ENCODE measurements at regions not wholly inside any gene's neighbourhood (a gene's known extent, or its start where the extent isn't known, plus 50 kb on each side); places are given as distances from the start of the nearest gene placed in this dataset.

- no peaks in the 10 kb centered on the region for H3K27me3 ChIP-seq (replicated peaks; ENCODE audit: control insufficient read depth, insufficient read depth, low read length)
- Mint-ChIP-seq H3K4me1 (ENCODE audit: low read depth, unreplicated experiment) (no peaks in the 10 kb centered on the region), H3K27ac (ENCODE audit: unreplicated experiment) (no peak overlapping the region), H3K27me3 (ENCODE audit: insufficient read depth, unreplicated experiment) (peaks cover 2% of the 10 kb centered on the region), H3K4me3 (ENCODE audit: unreplicated experiment) (no peak overlapping the region), H3K9me3 (ENCODE audit: unreplicated experiment) (no peaks in the 10 kb centered on the region), H3K36me3 (ENCODE audit: insufficient read depth, unreplicated experiment) (no peaks in the 10 kb centered on the region)
- TF ChIP-seq CTCF (IDR thresholded peaks at IDR 0.05; ENCODE audit: insufficient read depth in 1 of 2, low read depth in 1 of 2, low read length in 1 of 2, severe bottlenecking in 1 of 2, unreplicated experiment in 1 of 2) = no peak
- H3K4me1 ChIP-seq = no peaks in the 10 kb centered on the region
- ChIA-PET POLR2A (no interaction called here), CTCF (interaction anchor here (0.7 kb wide), 1 partner anchor 235 kb away, joined by 3 read pairs; no protein-coding TSS in a partner anchor)
- H3K9me3 ChIP-seq = no peaks in the 10 kb centered on the region
- peak in 1 of 2 experiments; percentile 11 for DNase-seq
- intact Hi-C loops (cut with micrococcal nuclease; ENCODE audit: unreplicated experiment) = no loop called here
- no TSS peak for BruUV-seq (replicated peaks)
- no peak overlapping the region for H3K4me3 ChIP-seq (ENCODE audit: low read depth, low read length)
- H3K36me3 ChIP-seq (ENCODE audit: control insufficient read depth, insufficient read depth, low read length) = no peaks in the 10 kb centered on the region
Observed at GRCh38 chr18:46422552-46423055, 234.4 kb downstream of the LOXHD1 start.

GRCh38 chr18:46423226-46423805, 233.7 kb downstream of the LOXHD1 start:
- CTCF ChIA-PET = no interaction called here
- no peak for DNase-seq
- intact Hi-C loops (cut with micrococcal nuclease; ENCODE audit: unreplicated experiment) = no loop called here
- TF ChIP-seq CTCF (IDR thresholded peaks at IDR 0.05; ENCODE audit: insufficient read depth in 1 of 2, low read depth in 1 of 2, low read length in 1 of 2, severe bottlenecking in 1 of 2, unreplicated experiment in 1 of 2) = no peak
- Histone ChIP-seq H3K4me1 (no peaks in the 10 kb centered on the region), H3K27me3 (replicated peaks; ENCODE audit: control insufficient read depth, insufficient read depth, low read length) (no peaks in the 10 kb centered on the region), H3K9me3 (no peaks in the 10 kb centered on the region), H3K36me3 (ENCODE audit: control insufficient read depth, insufficient read depth, low read length) (no peaks in the 10 kb centered on the region), H3K4me3 (ENCODE audit: low read depth, low read length) (no peak overlapping the region)
- no TSS peak for BruUV-seq (replicated peaks)
- Mint-ChIP-seq H3K9me3 (ENCODE audit: unreplicated experiment) (no peaks in the 10 kb centered on the region), H3K4me1 (ENCODE audit: low read depth, unreplicated experiment) (no peaks in the 10 kb centered on the region), H3K36me3 (ENCODE audit: insufficient read depth, unreplicated experiment) (no peaks in the 10 kb centered on the region), H3K4me3 (ENCODE audit: unreplicated experiment) (no peak overlapping the region), H3K27ac (ENCODE audit: unreplicated experiment) (no peak overlapping the region), H3K27me3 (ENCODE audit: insufficient read depth, unreplicated experiment) (peaks cover 3% of the 10 kb centered on the region)
- POLR2A ChIA-PET = no interaction called here

GRCh38 chr18:46424898-46425297, 232.1 kb downstream of the LOXHD1 start:
- H3K27me3 Mint-ChIP-seq (ENCODE audit: insufficient read depth, unreplicated experiment) = peaks cover 5% of the 10 kb centered on the region
- no peaks in the 10 kb centered on the region for H3K27me3 ChIP-seq (replicated peaks; ENCODE audit: control insufficient read depth, insufficient read depth, low read length)
- H3K4me1 Mint-ChIP-seq (ENCODE audit: low read depth, unreplicated experiment) = no peaks in the 10 kb centered on the region
- no peaks in the 10 kb centered on the region for H3K9me3 Mint-ChIP-seq (ENCODE audit: unreplicated experiment)
- TF ChIP-seq CTCF (IDR thresholded peaks at IDR 0.05; ENCODE audit: insufficient read depth in 1 of 2, low read depth in 1 of 2, low read length in 1 of 2, severe bottlenecking in 1 of 2, unreplicated experiment in 1 of 2) = no peak
- H3K9me3 ChIP-seq = no peaks in the 10 kb centered on the region
- H3K36me3 Mint-ChIP-seq (ENCODE audit: insufficient read depth, unreplicated experiment) = no peaks in the 10 kb centered on the region
- H3K4me3 Mint-ChIP-seq (ENCODE audit: unreplicated experiment) = no peak overlapping the region
- no peaks in the 10 kb centered on the region for H3K36me3 ChIP-seq (ENCODE audit: control insufficient read depth, insufficient read depth, low read length)
- no peak overlapping the region for H3K27ac Mint-ChIP-seq (ENCODE audit: unreplicated experiment)
- no peaks in the 10 kb centered on the region for H3K4me1 ChIP-seq
- intact Hi-C loops (cut with micrococcal nuclease; ENCODE audit: unreplicated experiment) = no loop called here
- DNase-seq = no peak
- BruUV-seq (replicated peaks) = no TSS peak
- ChIA-PET POLR2A (no interaction called here), CTCF (no interaction called here)
- no peak overlapping the region for H3K4me3 ChIP-seq (ENCODE audit: low read depth, low read length)

All from Caco-2 (cell line).